GM12891 (cell line): ENCODE measurements at regions not wholly inside any gene's neighbourhood (a gene's known extent, or its start where the extent isn't known, plus 50 kb on each side); places are given as distances from the start of the nearest gene placed in this dataset.

ENCODE experiments used
- PAX5 ChIP-seq: IDR thresholded peaks from 2 replicates; pipeline ENCODE4 v1.6.1; 2011; ENCODE audit warnings: low read length, moderate library complexity, mild to moderate bottlenecking; ENCODE audit not compliant: insufficient read depth, severe bottlenecking
- POLR2A ChIP-seq: IDR thresholded peaks from 2 replicates; pipeline ENCODE4 v1.6.1; 2011; ENCODE audit warnings: low read depth, low read length, control low read depth
- POLR2AphosphoS5 ChIP-seq: IDR thresholded peaks from 2 replicates; pipeline ENCODE4 v1.6.1; 2011; ENCODE audit warnings: low read depth, low read length, control low read depth
- POU2F2 ChIP-seq: IDR thresholded peaks from 2 replicates; pipeline ENCODE4 v1.6.1; 2011; ENCODE audit warnings: low read depth, mild to moderate bottlenecking, control low read depth, low read length, moderate library complexity
- SPI1 ChIP-seq: IDR thresholded peaks from 2 replicates; pipeline ENCODE4 v1.6.1; 2011; ENCODE audit warnings: low read depth, low read length, control low read depth
- TAF1 ChIP-seq: IDR thresholded peaks from 2 replicates; pipeline ENCODE4 v1.6.1; 2011; ENCODE audit warnings: low read depth, low read length, control low read depth

GRCh38 chr7:49417034-49417433 is 356.4 kb upstream of the VWC2 start:
- TF ChIP-seq POLR2AphosphoS5, result no peak
- no peak for TF ChIP-seq POLR2A
- TF ChIP-seq POU2F2, result no peak
- no peak for TF ChIP-seq TAF1
- no peak for TF ChIP-seq PAX5
- no peak for TF ChIP-seq SPI1
